Natural killer cell (primary cell): ENCODE measurements at regions not wholly inside any gene's neighbourhood (a gene's known extent, or its start where the extent isn't known, plus 50 kb on each side); places are given as distances from the start of the nearest gene placed in this dataset.

Source experiments
- ATAC-seq, 3 donors: fragments of 150-1000 bp in 2 of 3; fragments of 200-7000 bp in 1 of 3; cut with Tn5 transposase; 1 replicate in 1 of 3; 2 replicates in 2 of 3; pipeline ENCODE4 v1.10.0; 2021; ENCODE audit warnings: mild to moderate bottlenecking in 2 of 3, moderate library complexity in 2 of 3
- DNase-seq, 2 donors: peaks; one replicate each; pipeline versions ENCODE4 v3.0.0 to v3.0.0-alpha.2; 2013 to 2021; ENCODE audit warnings: mixed read lengths in 1 of 2
- H3K27ac ChIP-seq: one replicate; pipeline ENCODE4 v1.5.1; 2013; ENCODE audit warnings: mild to moderate bottlenecking, low read length
- H3K27me3 ChIP-seq: one replicate; pipeline ENCODE4 v1.6.1; 2013; ENCODE audit warnings: low read length; ENCODE audit not compliant: control insufficient read depth, insufficient read depth
- H3K36me3 ChIP-seq: one replicate; pipeline ENCODE4 v1.6.1; 2013; ENCODE audit warnings: low read length; ENCODE audit not compliant: control insufficient read depth, insufficient read depth
- H3K4me1 ChIP-seq: one replicate; pipeline ENCODE4 v1.6.1; 2013; ENCODE audit warnings: low read length; ENCODE audit not compliant: control insufficient read depth, insufficient read depth
- H3K4me3 ChIP-seq: one replicate; pipeline ENCODE4 v1.5.1; 2013; ENCODE audit warnings: low read length
- H3K9me3 ChIP-seq: one replicate; pipeline ENCODE4 v1.6.1; 2013; ENCODE audit warnings: low read length; ENCODE audit not compliant: control insufficient read depth, insufficient read depth
- H3K27ac Mint-ChIP-seq, 2 donors: one replicate each; pipeline ENCODE4 v1.8.0; 2022; ENCODE audit warnings: mild to moderate bottlenecking in 2 of 2, mixed read lengths in 2 of 2, moderate library complexity in 1 of 2
- H3K27me3 Mint-ChIP-seq, 2 donors: one replicate each; pipeline ENCODE4 v1.8.0; 2022; ENCODE audit warnings: low read depth in 2 of 2, mixed read lengths in 2 of 2
- H3K36me3 Mint-ChIP-seq: one replicate; pipeline ENCODE4 v1.8.0; 2022; ENCODE audit warnings: mixed read lengths
- H3K4me1 Mint-ChIP-seq, 2 donors: one replicate each; pipeline ENCODE4 v1.8.0; 2022; ENCODE audit warnings: mixed read lengths in 2 of 2
- H3K4me3 Mint-ChIP-seq: one replicate; pipeline ENCODE4 v1.8.0; 2022; ENCODE audit warnings: mild to moderate bottlenecking, moderate library complexity, mixed read lengths
- H3K9me3 Mint-ChIP-seq, 2 donors: one replicate each; pipeline ENCODE4 v1.8.0; 2022; ENCODE audit warnings: mixed read lengths in 2 of 2
- CTCF ChIP-seq: fragments of 200-600 bp; IDR thresholded peaks from one replicate; pipeline ENCODE4 v1.8.0; 2022; ENCODE audit warnings: antibody characterized with exemption
- WGBS: methylation state at CpG from one replicate; pipeline ENCODE4 v1.1.7; 2013; ENCODE audit warnings: missing lambda C conversion rate; ENCODE audit not compliant: insufficient coverage; 5-methylcytosine and 5-hydroxymethylcytosine counted together
- intact Hi-C: fragments of 100-400 bp; cut with micrococcal nuclease; formaldehyde crosslinking; loops from one replicate; pipeline ENCODE4 v1.14.2; 2022

- Histone ChIP-seq H3K9me3 (peaks cover 8% of the 10 kb centered on the region), H3K4me3 (no peak overlapping the region), H3K36me3 (no peaks in the 10 kb centered on the region), H3K27ac (no peak overlapping the region), H3K4me1 (no peaks in the 10 kb centered on the region), H3K27me3 (no peaks in the 10 kb centered on the region)
- no peak for DNase-seq
- no peak for TF ChIP-seq CTCF
- Mint-ChIP-seq H3K4me3 (no peak overlapping the region), H3K36me3 (peaks cover 5% of the 10 kb centered on the region), H3K27me3 (no peaks in the 10 kb centered on the region), H3K4me1 (no peaks in the 10 kb centered on the region), H3K9me3 (peaks cover 6 to 7% of the 10 kb centered on the region in 2 donors), H3K27ac (no peak overlapping the region)
- no peak for ATAC-seq
- 47% methylated on average over 10 of the region's 10 CpGs for WGBS
- intact Hi-C loops = no loop called here
Measured at GRCh38 chr18:11259469-11260150, 110.2 kb upstream of the PIEZO2 start.

GRCh38 chr18:11258039-11258610 lies 108.8 kb upstream of the PIEZO2 start:
- Mint-ChIP-seq H3K36me3 (no peaks in the 10 kb centered on the region), H3K4me1 (no peaks in the 10 kb centered on the region), H3K9me3 (peaks cover 0 to 2% of the 10 kb centered on the region in 2 donors), H3K4me3 (no peak overlapping the region), H3K27ac (no peak overlapping the region), H3K27me3 (no peaks in the 10 kb centered on the region)
- WGBS = 67% methylated on average over 1 of the region's 1 CpG
- H3K27ac ChIP-seq = no peak overlapping the region
- TF ChIP-seq CTCF = no peak
- no peaks in the 10 kb centered on the region for H3K27me3 ChIP-seq
- H3K36me3 ChIP-seq = no peaks in the 10 kb centered on the region
- H3K4me1 ChIP-seq = no peaks in the 10 kb centered on the region
- intact Hi-C loops = no loop called here
- DNase-seq (no peak), ATAC-seq (no peak)
- no peak overlapping the region for H3K4me3 ChIP-seq
- H3K9me3 ChIP-seq = no peaks in the 10 kb centered on the region

- H3K9me3 ChIP-seq = no peaks in the 10 kb centered on the region
- no peaks in the 10 kb centered on the region for H3K4me1 ChIP-seq
- Mint-ChIP-seq H3K27ac (no peak overlapping the region), H3K4me1 (no peaks in the 10 kb centered on the region), H3K36me3 (no peaks in the 10 kb centered on the region), H3K27me3 (no peaks in the 10 kb centered on the region), H3K4me3 (no peak overlapping the region), H3K9me3 (peaks cover 0 to 2% of the 10 kb centered on the region in 2 donors)
- H3K27ac ChIP-seq = no peak overlapping the region
- no peak for TF ChIP-seq CTCF
- DNase-seq (no peak), ATAC-seq (no peak)
- intact Hi-C loops = no loop called here
- no peak overlapping the region for H3K4me3 ChIP-seq
- H3K36me3 ChIP-seq = no peaks in the 10 kb centered on the region
- H3K27me3 ChIP-seq = no peaks in the 10 kb centered on the region
Measured at GRCh38 chr18:11256251-11256650, 106.9 kb upstream of the PIEZO2 start.

- Mint-ChIP-seq H3K36me3 (no peaks in the 10 kb centered on the region), H3K27me3 (no peaks in the 10 kb centered on the region), H3K9me3 (peaks cover 0 to 2% of the 10 kb centered on the region in 2 donors), H3K4me3 (no peak overlapping the region), H3K4me1 (no peaks in the 10 kb centered on the region), H3K27ac (no peak overlapping the region)
- H3K27ac ChIP-seq = no peak overlapping the region
- H3K36me3 ChIP-seq = no peaks in the 10 kb centered on the region
- ATAC-seq (no peak), DNase-seq (no peak)
- TF ChIP-seq CTCF = no peak
- intact Hi-C loops = no loop called here
- H3K27me3 ChIP-seq = no peaks in the 10 kb centered on the region
- WGBS = no CpG with 5 or more reads among the region's 2 CpGs
- no peaks in the 10 kb centered on the region for H3K4me1 ChIP-seq
- H3K9me3 ChIP-seq = peaks cover 3% of the 10 kb centered on the region
- no peak overlapping the region for H3K4me3 ChIP-seq
Measured at GRCh38 chr18:11251891-11252270, 102.5 kb upstream of the PIEZO2 start.
